SK-N-MC (cell line): ENCODE measurements at regions not wholly inside any gene's neighbourhood (a gene's known extent, or its start where the extent isn't known, plus 50 kb on each side); places are given as distances from the start of the nearest gene placed in this dataset.

Source experiments
- DNase-seq: peaks from one replicate; pipeline ENCODE4 v3.0.0-alpha.2; 2011; ENCODE audit warnings: low read depth, low spot score
- H3K27ac ChIP-seq: fragments of 200-600 bp; sonication (generic); 2 replicates; pipeline ENCODE4 v1.5.1; 2016; ENCODE audit warnings: mixed run types
- H3K36me3 ChIP-seq: fragments of 200-600 bp; sonication (generic); 2 replicates; pipeline ENCODE4 v1.6.1; 2017; ENCODE audit warnings: antibody characterized with exemption, low read length, mixed read lengths; ENCODE audit not compliant: insufficient read depth
- H3K4me3 ChIP-seq: fragments of 200-600 bp; sonication (generic); 2 replicates; pipeline ENCODE4 v1.5.1; 2016
- H3K9ac ChIP-seq: fragments of 200-600 bp; sonication (generic); 2 replicates; pipeline ENCODE4 v1.8.0; 2017; ENCODE audit warnings: mixed run types, mixed read lengths; ENCODE audit not compliant: insufficient read length
- H3K9me3 ChIP-seq: fragments of 200-600 bp; sonication (generic); 2 replicates; pipeline ENCODE4 v1.6.1; 2017; ENCODE audit warnings: low read depth, mild to moderate bottlenecking, antibody characterized with exemption, low read length, moderate library complexity, mixed read lengths
- EZH2 ChIP-seq: fragments of 200-600 bp; sonication (generic); IDR thresholded peaks from one replicate; pipeline ENCODE4 v1.6.1; 2017; ENCODE audit warnings: antibody characterized with exemption
- FOXP2 ChIP-seq: optimal IDR thresholded peaks from 2 replicates; pipeline ENCODE3; 2011; ENCODE audit warnings: mild to moderate bottlenecking, moderate library complexity; ENCODE audit not compliant: insufficient read depth; ENCODE audit errors: extremely low read length, control extremely low read depth
- POLR2AphosphoS5 ChIP-seq: IDR thresholded peaks from 2 replicates; pipeline ENCODE4 v1.6.1; 2012; ENCODE audit warnings: mild to moderate bottlenecking, low read depth, low read length, borderline replicate concordance

- Histone ChIP-seq H3K9ac (no peak overlapping the region), H3K27ac (no peak overlapping the region), H3K9me3 (no peaks in the 10 kb centered on the region), H3K4me3 (no peak overlapping the region), H3K36me3 (no peaks in the 10 kb centered on the region)
- no peak for TF ChIP-seq POLR2AphosphoS5
- TF ChIP-seq EZH2 = no peak
- DNase-seq = no peak
These were observed 335.3 kb downstream of the CTTN start for GRCh38 chr11:70733327-70734325.

- no peak for TF ChIP-seq EZH2
- TF ChIP-seq FOXP2 = no peak
- TF ChIP-seq POLR2AphosphoS5 = no peak
- no peaks in the 10 kb centered on the region for H3K36me3 ChIP-seq
- no peaks in the 10 kb centered on the region for H3K9me3 ChIP-seq
- no peak overlapping the region for H3K4me3 ChIP-seq
- H3K27ac ChIP-seq = no peak overlapping the region
- H3K9ac ChIP-seq = no peak overlapping the region
- no peak for DNase-seq
These were observed 336.1 kb downstream of the CTTN start for GRCh38 chr11:70734379-70734778.

- Histone ChIP-seq H3K9me3 (no peaks in the 10 kb centered on the region), H3K4me3 (no peak overlapping the region)
- no peak for DNase-seq
These were observed 336.6 kb downstream of the CTTN start for GRCh38 chr11:70734911-70735310.

GRCh38 chr11:70735976-70736375 lies 337.6 kb downstream of the CTTN start:
- Histone ChIP-seq H3K27ac (no peak overlapping the region), H3K4me3 (no peak overlapping the region), H3K9me3 (no peaks in the 10 kb centered on the region), H3K36me3 (no peaks in the 10 kb centered on the region), H3K9ac (no peak overlapping the region)
- TF ChIP-seq FOXP2 (no peak), EZH2 (no peak), POLR2AphosphoS5 (no peak)
- DNase-seq = no peak

More at GRCh38 chr11:70734911-70735310, 336.6 kb downstream of the CTTN start:
- H3K9ac ChIP-seq = no peak overlapping the region
- H3K36me3 ChIP-seq = no peaks in the 10 kb centered on the region
- no peak overlapping the region for H3K27ac ChIP-seq
- no peak for TF ChIP-seq EZH2
- TF ChIP-seq FOXP2 = no peak
- no peak for TF ChIP-seq POLR2AphosphoS5

- no peak for TF ChIP-seq POLR2AphosphoS5
- TF ChIP-seq EZH2 = no peak
- TF ChIP-seq FOXP2 = no peak
These were observed 338.1 kb downstream of the CTTN start for GRCh38 chr11:70736461-70736860.

GRCh38 chr11:70736937-70737640 lies 338.8 kb downstream of the CTTN start:
- Histone ChIP-seq H3K27ac (no peak overlapping the region), H3K9me3 (no peaks in the 10 kb centered on the region), H3K9ac (no peak overlapping the region), H3K4me3 (no peak overlapping the region), H3K36me3 (no peaks in the 10 kb centered on the region)
- TF ChIP-seq EZH2 (no peak), FOXP2 (no peak), POLR2AphosphoS5 (no peak)
- no peak for DNase-seq

More at GRCh38 chr11:70736461-70736860, 338.1 kb downstream of the CTTN start:
- Histone ChIP-seq H3K9me3 (no peaks in the 10 kb centered on the region), H3K36me3 (no peaks in the 10 kb centered on the region), H3K27ac (no peak overlapping the region), H3K9ac (no peak overlapping the region), H3K4me3 (no peak overlapping the region)
- DNase-seq = no peak

GRCh38 chr11:70737816-70738630 lies 339.7 kb downstream of the CTTN start:
- H3K36me3 ChIP-seq = no peaks in the 10 kb centered on the region
- DNase-seq = no peak
- no peak overlapping the region for H3K9ac ChIP-seq
- no peaks in the 10 kb centered on the region for H3K9me3 ChIP-seq
- H3K4me3 ChIP-seq = no peak overlapping the region
- no peak overlapping the region for H3K27ac ChIP-seq
- no peak for TF ChIP-seq POLR2AphosphoS5
- TF ChIP-seq FOXP2 = no peak
- TF ChIP-seq EZH2 = no peak
